ENCODE measurements at regions not wholly inside any gene's neighbourhood (a gene's known extent, or its start where the extent isn't known, plus 50 kb on each side); places are given as distances from the start of the nearest gene placed in this dataset.

DNA sequence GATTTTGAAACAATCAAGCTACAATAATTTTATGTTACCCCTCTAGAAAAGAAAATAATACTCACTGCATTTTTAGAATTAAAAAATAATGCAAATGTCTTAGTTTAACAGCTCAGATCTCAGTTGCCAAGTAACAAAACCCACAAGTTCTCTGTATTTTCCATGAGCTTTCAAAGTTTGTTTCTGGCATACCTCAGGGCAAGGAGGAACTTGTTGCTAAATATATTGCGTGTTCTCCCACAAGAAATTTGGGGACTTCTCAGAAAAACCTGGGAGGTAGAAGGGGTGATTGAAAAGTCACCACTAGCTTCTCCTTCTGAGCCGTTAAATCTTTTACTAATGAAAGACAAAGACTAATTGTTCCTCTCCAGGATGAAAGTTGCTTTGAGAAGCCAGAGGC, 236.8 kb upstream of the MARCKS start:
- TF ChIP-seq, protein P1, sequence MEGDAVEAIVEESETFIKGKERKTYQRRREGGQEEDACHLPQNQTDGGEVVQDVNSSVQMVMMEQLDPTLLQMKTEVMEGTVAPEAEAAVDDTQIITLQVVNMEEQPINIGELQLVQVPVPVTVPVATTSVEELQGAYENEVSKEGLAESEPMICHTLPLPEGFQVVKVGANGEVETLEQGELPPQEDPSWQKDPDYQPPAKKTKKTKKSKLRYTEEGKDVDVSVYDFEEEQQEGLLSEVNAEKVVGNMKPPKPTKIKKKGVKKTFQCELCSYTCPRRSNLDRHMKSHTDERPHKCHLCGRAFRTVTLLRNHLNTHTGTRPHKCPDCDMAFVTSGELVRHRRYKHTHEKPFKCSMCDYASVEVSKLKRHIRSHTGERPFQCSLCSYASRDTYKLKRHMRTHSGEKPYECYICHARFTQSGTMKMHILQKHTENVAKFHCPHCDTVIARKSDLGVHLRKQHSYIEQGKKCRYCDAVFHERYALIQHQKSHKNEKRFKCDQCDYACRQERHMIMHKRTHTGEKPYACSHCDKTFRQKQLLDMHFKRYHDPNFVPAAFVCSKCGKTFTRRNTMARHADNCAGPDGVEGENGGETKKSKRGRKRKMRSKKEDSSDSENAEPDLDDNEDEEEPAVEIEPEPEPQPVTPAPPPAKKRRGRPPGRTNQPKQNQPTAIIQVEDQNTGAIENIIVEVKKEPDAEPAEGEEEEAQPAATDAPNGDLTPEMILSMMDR (IDR thresholded peaks at IDR 0.05), result no peak
- no peak for TF ChIP-seq POLR2A (IDR thresholded peaks at IDR 0.05)
